GM21529 (cell line): ENCODE measurements at regions not wholly inside any gene's neighbourhood (a gene's known extent, or its start where the extent isn't known, plus 50 kb on each side); places are given as distances from the start of the nearest gene placed in this dataset.

Experiments
- ATAC-seq: cut with Tn5 transposase; IDR thresholded peaks from one replicate; pipeline ENCODE4 v1.9.1; 2021; ENCODE audit not compliant: unreplicated experiment

- no peak for ATAC-seq
Measured at GRCh38 chr7:128145191-128145590, 95.9 kb upstream of the LEP start.

GRCh38 chr7:128146052-128146451 is 95.0 kb upstream of the LEP start:
- ATAC-seq: no peak

GRCh38 chr7:128148676-128149075 is 92.4 kb upstream of the LEP start:
- ATAC-seq: no peak

GRCh38 chr7:128150223-128150865 is 90.7 kb upstream of the LEP start:
- no peak for ATAC-seq

GRCh38 chr7:128151635-128152034 is 89.4 kb upstream of the LEP start:
- ATAC-seq: no peak

GRCh38 chr7:128152721-128153120 is 88.4 kb upstream of the LEP start:
- no peak for ATAC-seq

GRCh38 chr7:128153436-128153835 is 87.6 kb upstream of the LEP start:
- no peak for ATAC-seq

- ATAC-seq: no peak
Measured at GRCh38 chr7:128154504-128154903, 86.6 kb upstream of the LEP start.

- ATAC-seq: no peak
Measured at GRCh38 chr7:128155100-128155740, 85.9 kb upstream of the LEP start.

GRCh38 chr7:128157906-128158305 is 83.2 kb upstream of the LEP start:
- no peak for ATAC-seq

GRCh38 chr7:128158370-128158769 is 82.7 kb upstream of the LEP start:
- no peak for ATAC-seq

- no peak for ATAC-seq
Measured at GRCh38 chr7:128160296-128160695, 80.8 kb upstream of the LEP start.

GRCh38 chr7:128161466-128162125 is 79.5 kb upstream of the LEP start:
- no peak for ATAC-seq

GRCh38 chr7:128162666-128163065 is 78.4 kb upstream of the LEP start:
- ATAC-seq: no peak

- no peak for ATAC-seq
Measured at GRCh38 chr7:128163473-128163872, 77.6 kb upstream of the LEP start.

GRCh38 chr7:128164061-128164954 is 76.8 kb upstream of the LEP start:
- ATAC-seq: no peak

GRCh38 chr7:128164955-128165670 is 76.0 kb upstream of the LEP start:
- ATAC-seq: no peak

- no peak for ATAC-seq
Measured at GRCh38 chr7:128165927-128166420, 75.1 kb upstream of the LEP start.

GRCh38 chr7:128166603-128167041 is 74.5 kb upstream of the LEP start:
- no peak for ATAC-seq

GRCh38 chr7:128167042-128167701 is 73.9 kb upstream of the LEP start:
- ATAC-seq: no peak
